DOHH2 (cell line): ENCODE measurements at regions not wholly inside any gene's neighbourhood (a gene's known extent, or its start where the extent isn't known, plus 50 kb on each side); places are given as distances from the start of the nearest gene placed in this dataset.

ENCODE experiments used
- EZH2phosphoT487 ChIP-seq: fragments of 200-600 bp; sonication (generic); IDR thresholded peaks from 2 replicates; pipeline ENCODE4 v1.6.1; 2017; ENCODE audit warnings: borderline replicate concordance, mild to moderate bottlenecking, antibody characterized with exemption, low read length, moderate library complexity, mixed read lengths
- TF ChIP-seq, protein P1 (sequence below): fragments of 200-600 bp; sonication (generic); IDR thresholded peaks from one replicate; pipeline ENCODE4 v1.5.1; 2014; ENCODE audit warnings: antibody characterized with exemption, mild to moderate bottlenecking, low read depth, low read length; ENCODE audit not compliant: poor library complexity, severe bottlenecking

DNA sequence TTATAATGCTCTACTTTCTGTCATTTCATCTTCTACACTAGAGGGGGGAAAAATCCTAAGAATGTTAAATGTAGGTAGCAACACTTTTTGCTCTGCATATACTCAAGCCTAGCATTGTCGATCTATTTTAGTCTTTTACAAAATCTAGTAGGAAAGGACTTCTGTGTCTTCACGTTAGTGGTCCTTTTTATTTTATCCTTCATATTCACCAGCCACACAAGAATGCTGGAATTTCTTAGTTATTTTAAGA, 253.0 kb upstream of the FLRT2 start:
- TF ChIP-seq, protein P1, sequence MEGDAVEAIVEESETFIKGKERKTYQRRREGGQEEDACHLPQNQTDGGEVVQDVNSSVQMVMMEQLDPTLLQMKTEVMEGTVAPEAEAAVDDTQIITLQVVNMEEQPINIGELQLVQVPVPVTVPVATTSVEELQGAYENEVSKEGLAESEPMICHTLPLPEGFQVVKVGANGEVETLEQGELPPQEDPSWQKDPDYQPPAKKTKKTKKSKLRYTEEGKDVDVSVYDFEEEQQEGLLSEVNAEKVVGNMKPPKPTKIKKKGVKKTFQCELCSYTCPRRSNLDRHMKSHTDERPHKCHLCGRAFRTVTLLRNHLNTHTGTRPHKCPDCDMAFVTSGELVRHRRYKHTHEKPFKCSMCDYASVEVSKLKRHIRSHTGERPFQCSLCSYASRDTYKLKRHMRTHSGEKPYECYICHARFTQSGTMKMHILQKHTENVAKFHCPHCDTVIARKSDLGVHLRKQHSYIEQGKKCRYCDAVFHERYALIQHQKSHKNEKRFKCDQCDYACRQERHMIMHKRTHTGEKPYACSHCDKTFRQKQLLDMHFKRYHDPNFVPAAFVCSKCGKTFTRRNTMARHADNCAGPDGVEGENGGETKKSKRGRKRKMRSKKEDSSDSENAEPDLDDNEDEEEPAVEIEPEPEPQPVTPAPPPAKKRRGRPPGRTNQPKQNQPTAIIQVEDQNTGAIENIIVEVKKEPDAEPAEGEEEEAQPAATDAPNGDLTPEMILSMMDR, result no peak
- no peak for TF ChIP-seq EZH2phosphoT487
